Lower leg skin (tissue), 4 donors: ENCODE measurements at regions not wholly inside any gene's neighbourhood (a gene's known extent, or its start where the extent isn't known, plus 50 kb on each side); places are given as distances from the start of the nearest gene placed in this dataset.

Source experiments
- DNase-seq, 2 donors: peaks; one replicate each; pipeline ENCODE4 v3.0.0-alpha.2; 2019; ENCODE audit warnings: low spot score in 2 of 2
- H3K4me3 ChIP-seq: fragments of 200-600 bp; sonication (generic); 2 replicates; pipeline ENCODE4 v1.5.1; 2017; ENCODE audit warnings: mild to moderate bottlenecking, low read depth; ENCODE audit not compliant: poor library complexity, severe bottlenecking
- CTCF ChIP-seq, 3 donors: fragments of 450-650 bp; IDR thresholded peaks; one replicate each; pipeline ENCODE4 v1.5.1; 2016; ENCODE audit warnings: antibody characterized with exemption in 3 of 3, mild to moderate bottlenecking in 3 of 3, moderate library complexity in 2 of 3
- POLR2A ChIP-seq, 2 donors: fragments of 450-650 bp; IDR thresholded peaks; one replicate each; pipeline ENCODE4 v1.6.1; 2016 to 2017; ENCODE audit warnings: antibody characterized with exemption in 2 of 2, mild to moderate bottlenecking in 1 of 2, moderate library complexity in 1 of 2
- WGBS, 2 donors: methylation state at CpG; one replicate each; pipeline ENCODE4 v1.1.5; 2018; 5-methylcytosine and 5-hydroxymethylcytosine counted together
- intact Hi-C: fragments of 100-400 bp; cut with DNase I; formaldehyde crosslinking; loops from one replicate; pipeline ENCODE4 v1.15.0; 2023; ENCODE audit warnings: low total_unique reads

- TF ChIP-seq POLR2A (IDR thresholded peaks at IDR 0.05) (no peak), CTCF (IDR thresholded peaks at IDR 0.05) (no peak)
- no peak for DNase-seq
- intact Hi-C loops, result no loop called here
- WGBS, 2 donors, result 30 to 38% methylated on average over 1 of the region's 1 CpG
- H3K4me3 ChIP-seq, result no peak overlapping the region
Measured at GRCh38 chr5:148904440-148904839, 78.0 kb downstream of the ADRB2 start.

GRCh38 chr5:148905541-148905940 is 79.1 kb downstream of the ADRB2 start:
- DNase-seq, result no peak
- intact Hi-C loops, result no loop called here

GRCh38 chr5:148906968-148907367 is 80.6 kb downstream of the ADRB2 start:
- 67 to 68% methylated on average over 3 of the region's 3 CpGs for WGBS, 2 donors
- intact Hi-C loops, result no loop called here
- TF ChIP-seq POLR2A (IDR thresholded peaks at IDR 0.05) (no peak), CTCF (IDR thresholded peaks at IDR 0.05) (no peak)

More at GRCh38 chr5:148905541-148905940, 79.1 kb downstream of the ADRB2 start:
- no peak for TF ChIP-seq CTCF (IDR thresholded peaks at IDR 0.05)
- no peak for TF ChIP-seq POLR2A (IDR thresholded peaks at IDR 0.05)
- no peak overlapping the region for H3K4me3 ChIP-seq
- WGBS, 2 donors, result 92 to 95% methylated on average over 1 of the region's 1 CpG

GRCh38 chr5:148909040-148909439 is 82.6 kb downstream of the ADRB2 start:
- no peak for DNase-seq
- WGBS, 2 donors, result 43 to 50% methylated on average over 4 of the region's 4 CpGs

More at GRCh38 chr5:148906968-148907367, 80.6 kb downstream of the ADRB2 start:
- H3K4me3 ChIP-seq, result no peak overlapping the region
- DNase-seq, result no peak

GRCh38 chr5:148909766-148910165 is 83.4 kb downstream of the ADRB2 start:
- intact Hi-C loops, result no loop called here
- WGBS, 2 donors, result 93 to 97% methylated on average over 1 of the region's 1 CpG
- H3K4me3 ChIP-seq, result no peak overlapping the region
- no peak for DNase-seq
- TF ChIP-seq POLR2A (IDR thresholded peaks at IDR 0.05) (no peak), CTCF (IDR thresholded peaks at IDR 0.05) (no peak)

More at GRCh38 chr5:148909040-148909439, 82.6 kb downstream of the ADRB2 start:
- H3K4me3 ChIP-seq, result no peak overlapping the region
- TF ChIP-seq CTCF (IDR thresholded peaks at IDR 0.05) (no peak), POLR2A (IDR thresholded peaks at IDR 0.05) (no peak)
- intact Hi-C loops, result no loop called here

- no peak for DNase-seq
- no peak overlapping the region for H3K4me3 ChIP-seq
- intact Hi-C loops, result no loop called here
- 77 to 84% methylated on average over 4 of the region's 4 CpGs for WGBS, 2 donors
- no peak for TF ChIP-seq CTCF (IDR thresholded peaks at IDR 0.05)
- TF ChIP-seq POLR2A (IDR thresholded peaks at IDR 0.05), result no peak
Measured at GRCh38 chr5:148910216-148910615, 83.8 kb downstream of the ADRB2 start.
